Stimulated activated CD8-positive, alpha-beta memory T cell treated with anti-CD3 and anti-CD28 coated beads, Interleukin-2, amount 100 ng/mL, for 1 hour (primary cell): ENCODE measurements at regions not wholly inside any gene's neighbourhood (a gene's known extent, or its start where the extent isn't known, plus 50 kb on each side); places are given as distances from the start of the nearest gene placed in this dataset.
"Not testable (repeated sequence)": the region's sequence is repeated elsewhere in the genome, so short reads cannot be mapped to it uniquely, and the experiment has no call there.

Source experiments
- DNase-seq, 2 donors: peaks; one replicate each; pipeline ENCODE4 v3.0.0-alpha.2; 2020; ENCODE audit warnings: low read depth in 2 of 2

GRCh38 chr3:43236008-43236407, 50.3 kb upstream of the SNRK start:
- no peak for DNase-seq

- DNase-seq: no peak
These were observed 53.3 kb upstream of the SNRK start for GRCh38 chr3:43233062-43233461.

GRCh38 chr3:43231276-43232000, 54.9 kb upstream of the SNRK start:
- no peak for DNase-seq

GRCh38 chr3:43229865-43230264, 56.5 kb upstream of the SNRK start:
- not testable (repeated sequence) for DNase-seq

GRCh38 chr3:43227685-43228084, 58.7 kb upstream of the SNRK start:
- DNase-seq: not testable (repeated sequence)

GRCh38 chr3:43224405-43225073, 61.8 kb upstream of the SNRK start:
- no peak for DNase-seq

- no peak for DNase-seq
These were observed 62.5 kb upstream of the SNRK start for GRCh38 chr3:43223670-43224364.

GRCh38 chr3:43222590-43222989, 63.8 kb upstream of the SNRK start:
- no peak for DNase-seq

GRCh38 chr3:43221076-43221475, 65.3 kb upstream of the SNRK start:
- no peak for DNase-seq

GRCh38 chr3:43219616-43220015, 66.7 kb upstream of the SNRK start:
- no peak for DNase-seq

GRCh38 chr3:43218921-43219320, 67.4 kb upstream of the SNRK start:
- DNase-seq: no peak

- DNase-seq: no peak
These were observed 68.2 kb upstream of the SNRK start for GRCh38 chr3:43218156-43218555.

GRCh38 chr3:43217633-43218032, 68.7 kb upstream of the SNRK start:
- no peak for DNase-seq

GRCh38 chr3:43217206-43217605, 69.1 kb upstream of the SNRK start:
- no peak for DNase-seq

GRCh38 chr3:43215663-43216275, 70.6 kb upstream of the SNRK start:
- DNase-seq: no peak

- DNase-seq: no peak
These were observed 71.2 kb upstream of the SNRK start for GRCh38 chr3:43215138-43215537.

- no peak for DNase-seq
These were observed 71.7 kb upstream of the SNRK start for GRCh38 chr3:43214616-43215015.

GRCh38 chr3:43213631-43214030, 72.7 kb upstream of the SNRK start:
- DNase-seq: no peak

GRCh38 chr3:43212914-43213611, 73.3 kb upstream of the SNRK start:
- no peak for DNase-seq

- DNase-seq: no peak
These were observed 74.7 kb upstream of the SNRK start for GRCh38 chr3:43211681-43212080.

- no peak for DNase-seq
These were observed 76.0 kb upstream of the SNRK start for GRCh38 chr3:43210049-43211027.
